DMS 273 (cell line): ENCODE measurements at regions not wholly inside any gene's neighbourhood (a gene's known extent, or its start where the extent isn't known, plus 50 kb on each side); places are given as distances from the start of the nearest gene placed in this dataset.
"Not testable (repeated sequence)": the region's sequence is repeated elsewhere in the genome, so short reads cannot be mapped to it uniquely, and the experiment has no call there.

Experiments used
- DNase-seq: peaks from one replicate; lab custom pipeline; 2025; ENCODE audit not compliant: unreplicated experiment; lab: John Stamatoyannopoulos, UW

- DNase-seq = no peak
These were observed 254.7 kb upstream of the PFKP start for GRCh38 chr10:2812631-2813030.

DNA sequence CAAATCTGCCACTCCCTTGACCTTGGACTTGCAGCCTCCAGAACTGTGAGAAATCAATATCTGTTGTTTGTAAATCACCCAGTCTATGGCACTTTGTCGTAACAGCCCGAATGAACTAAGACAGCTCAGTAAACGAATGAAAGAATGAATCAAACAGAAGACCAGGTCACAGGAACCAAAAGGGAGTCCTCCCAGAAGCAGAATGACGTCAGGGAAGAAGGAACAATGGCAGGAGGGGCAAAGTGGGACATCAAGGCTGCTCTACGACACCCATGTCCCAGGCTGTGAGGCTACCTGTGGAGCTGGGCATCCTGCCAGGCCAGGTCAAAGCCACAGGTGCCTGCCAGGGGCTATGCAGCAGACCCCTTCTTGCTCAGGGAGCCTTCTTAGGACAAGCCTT lies 267.2 kb upstream of the PFKP start:
- no peak for DNase-seq

GRCh38 chr10:2798336-2799022 lies 268.9 kb upstream of the PFKP start:
- no peak for DNase-seq

GRCh38 chr10:2791774-2792443 lies 275.4 kb upstream of the PFKP start:
- no peak for DNase-seq

GRCh38 chr10:2790396-2791188 lies 276.8 kb upstream of the PFKP start:
- no peak for DNase-seq

- DNase-seq = no peak
These were observed 281.1 kb upstream of the PFKP start for GRCh38 chr10:2786251-2786650.

DNA sequence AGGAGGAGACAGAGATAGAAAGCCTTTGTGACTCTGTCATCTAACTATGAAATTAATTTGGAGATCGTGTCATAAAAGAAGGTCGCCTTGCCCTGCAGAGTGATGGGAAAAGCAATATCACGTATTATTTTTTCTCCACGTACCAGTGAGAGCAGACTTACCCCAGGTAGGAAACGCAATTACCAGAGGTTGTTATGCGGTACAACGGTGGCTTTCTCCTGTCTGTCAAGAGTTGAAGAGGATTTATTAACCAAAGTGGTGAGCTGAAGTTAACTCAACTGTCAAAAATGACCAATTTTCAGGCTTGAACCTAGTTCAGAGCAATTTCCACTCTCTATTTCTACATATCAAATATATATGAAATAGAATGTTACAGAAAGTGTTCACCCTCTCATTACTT lies 282.6 kb upstream of the PFKP start:
- DNase-seq = no peak

DNA sequence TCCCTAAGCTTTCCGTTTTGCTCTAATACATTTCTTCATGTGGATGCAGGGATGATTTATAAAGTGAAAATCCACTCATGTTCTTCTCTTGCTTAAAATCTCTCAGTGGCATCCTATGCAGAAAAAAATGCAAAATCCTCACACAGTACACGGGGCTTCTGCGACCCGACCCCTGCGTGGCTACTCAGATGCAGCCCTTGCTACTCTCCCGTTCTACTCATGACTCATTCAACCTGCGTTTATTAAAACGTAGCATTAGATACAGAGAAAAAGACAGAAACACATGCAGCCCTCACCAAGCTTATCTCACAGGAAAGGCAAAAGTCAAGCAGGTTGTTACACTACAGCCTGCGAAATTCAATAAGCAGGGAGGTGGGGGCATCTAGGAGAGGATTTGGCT lies 284.4 kb upstream of the PFKP start:
- DNase-seq = no peak

GRCh38 chr10:2782265-2782664 lies 285.1 kb upstream of the PFKP start:
- no peak for DNase-seq

GRCh38 chr10:2777666-2778355 lies 289.5 kb upstream of the PFKP start:
- DNase-seq = no peak

DNA sequence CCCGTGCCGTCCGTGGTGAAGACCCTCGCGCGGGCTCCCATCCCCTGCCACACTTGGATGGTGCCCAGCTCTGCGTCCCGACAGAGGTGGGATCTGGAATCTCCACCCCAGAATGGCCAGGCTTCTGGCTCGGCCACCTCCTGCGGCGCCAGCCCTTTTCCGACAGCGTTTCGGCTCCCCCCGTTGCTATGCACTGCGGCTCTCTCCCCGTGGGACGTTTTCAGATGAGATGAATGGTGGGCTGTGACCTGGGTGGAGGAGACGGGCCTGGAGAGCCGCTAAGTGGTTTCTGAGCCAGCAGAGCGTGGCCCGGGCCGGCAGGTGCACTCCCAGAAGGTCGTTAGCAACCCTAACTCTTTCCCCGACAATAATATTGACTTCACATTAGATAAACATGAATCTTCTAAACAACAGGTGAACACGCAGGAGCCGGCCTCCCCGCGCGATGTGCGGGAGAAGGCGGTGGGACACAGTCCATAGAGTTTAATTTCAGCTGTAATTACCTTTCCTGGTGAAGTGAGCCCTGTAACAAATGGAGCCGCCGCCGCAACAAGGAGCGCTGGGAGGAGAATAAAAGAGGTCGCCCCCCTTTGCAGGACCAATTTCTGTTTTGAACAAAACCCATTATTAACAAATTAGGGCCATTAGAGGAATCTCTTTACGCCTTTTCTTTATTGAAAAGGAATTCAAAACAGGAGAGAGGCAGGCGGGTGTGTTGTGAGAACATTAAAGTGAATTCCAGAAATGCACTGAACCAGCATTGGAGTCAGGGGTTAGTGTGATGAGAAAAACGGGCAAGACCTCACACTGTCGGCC lies 294.3 kb upstream of the PFKP start:
- DNase-seq = no peak

- no peak for DNase-seq
These were observed 295.2 kb upstream of the PFKP start for GRCh38 chr10:2772135-2772534.

DNA sequence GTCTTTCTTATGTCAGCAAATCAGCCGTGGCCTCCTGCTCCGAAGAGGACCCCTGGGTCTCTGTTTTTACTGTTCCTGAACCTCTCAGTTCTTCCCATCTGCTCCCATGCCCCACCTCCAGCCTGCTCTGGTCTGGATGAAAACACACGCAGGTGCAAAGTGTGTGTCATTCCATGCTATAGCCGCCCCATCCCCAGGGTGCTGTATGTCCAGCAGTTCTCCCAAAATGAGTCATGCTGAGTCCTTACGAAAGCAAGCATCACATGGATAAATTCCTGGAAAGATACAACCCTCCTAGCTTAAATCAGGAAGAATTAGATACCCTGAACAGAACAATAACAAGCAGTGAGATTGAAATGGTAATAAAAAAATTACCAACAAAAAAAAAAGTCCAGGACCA lies 300.1 kb upstream of the PFKP start:
- DNase-seq = not testable (repeated sequence)

DNA sequence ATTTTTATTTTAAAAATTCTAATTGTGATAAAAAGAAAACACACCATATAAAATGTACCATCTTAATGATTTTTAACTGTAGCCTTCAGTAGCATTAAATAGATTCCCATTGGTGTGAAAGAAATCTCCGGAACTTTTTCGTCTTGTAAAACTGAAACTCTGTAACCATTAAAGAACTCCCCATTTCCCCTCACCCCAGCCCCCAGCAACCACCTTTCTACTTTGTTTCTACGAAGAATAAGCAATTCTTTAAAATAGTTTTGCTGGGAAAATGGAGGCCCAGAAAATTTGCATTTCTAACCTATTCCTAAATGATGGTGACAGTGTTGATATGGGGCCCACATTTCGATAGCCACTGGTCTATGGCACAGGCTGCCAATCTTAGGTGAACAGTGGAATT lies 305.4 kb upstream of the PFKP start:
- DNase-seq = no peak

GRCh38 chr10:2761311-2761710 lies 306.0 kb upstream of the PFKP start:
- DNase-seq = no peak

- DNase-seq = no peak
These were observed 306.6 kb upstream of the PFKP start for GRCh38 chr10:2760736-2761135.

DNA sequence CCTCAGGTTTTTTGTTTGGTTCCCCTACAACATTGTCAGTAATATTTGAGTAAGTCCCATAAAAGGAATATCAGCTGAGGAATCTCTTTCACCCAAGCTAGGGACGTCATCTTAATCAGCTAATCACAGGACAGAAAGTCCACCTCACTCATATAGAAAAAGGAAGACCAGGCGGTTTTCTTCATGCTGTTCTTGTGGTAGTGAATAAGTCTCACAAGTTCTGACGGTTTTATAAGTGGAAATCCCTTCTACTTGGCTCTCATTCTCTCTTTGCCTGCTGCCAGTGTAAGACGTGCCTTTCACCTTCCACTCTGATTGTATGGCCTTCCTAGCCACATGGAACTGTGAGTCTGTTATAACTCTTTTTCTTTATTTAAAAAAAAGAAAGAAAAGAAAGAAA lies 308.1 kb upstream of the PFKP start:
- DNase-seq = no peak

- DNase-seq = no peak
These were observed 312.4 kb upstream of the PFKP start for GRCh38 chr10:2754943-2755342.

- no peak for DNase-seq
These were observed 319.1 kb upstream of the PFKP start for GRCh38 chr10:2748287-2748686.

GRCh38 chr10:2746638-2747037 lies 320.7 kb upstream of the PFKP start:
- DNase-seq = no peak

DNA sequence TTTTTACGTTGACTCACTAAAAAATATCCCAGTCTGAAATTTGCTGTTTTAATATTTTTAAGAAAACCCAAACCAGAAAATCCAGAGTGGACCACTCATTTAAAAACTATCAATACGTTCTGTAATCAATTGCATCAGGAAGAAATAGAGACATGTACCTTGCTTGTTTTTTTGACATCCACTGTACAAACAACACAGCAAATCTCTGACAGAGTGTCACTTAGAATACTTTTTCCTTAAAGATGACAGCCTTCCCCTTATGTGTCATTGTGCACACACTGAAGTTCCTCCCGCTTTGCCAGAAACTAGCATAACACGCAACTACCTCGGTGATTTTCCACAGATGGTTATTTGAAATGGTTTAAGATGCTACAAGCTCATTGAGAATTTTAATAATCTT lies 321.7 kb upstream of the PFKP start:
- DNase-seq = no peak
